ENCODE measurements at regions not wholly inside any gene's neighbourhood (a gene's known extent, or its start where the extent isn't known, plus 50 kb on each side); places are given as distances from the start of the nearest gene placed in this dataset.

DNA sequence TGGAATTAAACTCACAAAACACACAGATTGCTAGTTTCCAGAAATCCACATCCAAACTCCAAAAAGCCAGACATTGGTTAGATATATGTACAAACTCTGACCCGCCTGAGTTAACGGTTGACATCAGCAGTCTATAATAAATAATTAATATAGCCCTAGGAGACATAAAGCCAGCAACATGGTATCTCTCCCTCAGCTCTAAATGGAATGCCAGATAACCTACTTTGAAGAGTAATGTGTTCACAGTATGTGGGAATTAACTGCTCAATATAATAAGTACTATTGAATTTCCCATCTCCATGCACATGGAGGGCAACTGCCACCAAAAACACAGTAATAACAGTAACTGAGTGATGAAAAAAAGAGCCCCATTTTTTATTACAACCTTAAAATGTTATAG is 383.2 kb downstream of the CD83 start:
- TF ChIP-seq CTCF (IDR thresholded peaks at IDR 0.05; ENCODE audit: low read depth, low read length, poor library complexity, severe bottlenecking), result no peak
- no peak for TF ChIP-seq EZH2phosphoT487 (IDR thresholded peaks at IDR 0.05; ENCODE audit: borderline replicate concordance, low read length)
